ENCODE measurements at regions not wholly inside any gene's neighbourhood (a gene's known extent, or its start where the extent isn't known, plus 50 kb on each side); places are given as distances from the start of the nearest gene placed in this dataset.

GRCh38 chr7:159227433-159227832 lies 82.8 kb upstream of the VIPR2 start:
- no peak for DNase-seq (ENCODE audit: extremely low spot score)
- ChIA-PET POLR2A (no interaction called here), CTCF (no interaction called here)
- no peak for TF ChIP-seq CTCF (IDR thresholded peaks at IDR 0.05; ENCODE audit: control extremely low read depth, extremely low read depth, low read depth, missing control alignments)

GRCh38 chr7:159226011-159226702 lies 81.5 kb upstream of the VIPR2 start:
- no peak for DNase-seq (ENCODE audit: extremely low spot score)
- POLR2A ChIA-PET, result no interaction called here
- CTCF ChIA-PET, result no interaction called here
- no peak for TF ChIP-seq CTCF (IDR thresholded peaks at IDR 0.05; ENCODE audit: control extremely low read depth, extremely low read depth, low read depth, missing control alignments)

GRCh38 chr7:159218607-159219006 lies 73.9 kb upstream of the VIPR2 start:
- POLR2A ChIA-PET, result no interaction called here
- DNase-seq (ENCODE audit: extremely low spot score), result no peak
- TF ChIP-seq CTCF (IDR thresholded peaks at IDR 0.05; ENCODE audit: control extremely low read depth, extremely low read depth, low read depth, missing control alignments), result no peak
- CTCF ChIA-PET, result interaction anchor here (0.9 to 1.0 kb wide), 3 partner anchors 19 to 36 kb away, joined by 3 read pairs; no protein-coding TSS in a partner anchor

GRCh38 chr7:159218170-159218569 lies 73.5 kb upstream of the VIPR2 start:
- ChIA-PET CTCF (interaction anchor here (1.0 kb wide), 1 partner anchor 27 kb away, joined by 3 read pairs; no protein-coding TSS in a partner anchor), POLR2A (no interaction called here)
- TF ChIP-seq CTCF (IDR thresholded peaks at IDR 0.05; ENCODE audit: control extremely low read depth, extremely low read depth, low read depth, missing control alignments), result no peak
- no peak for DNase-seq (ENCODE audit: extremely low spot score)

GRCh38 chr7:159215076-159215475 lies 70.4 kb upstream of the VIPR2 start:
- CTCF ChIA-PET, result no interaction called here
- TF ChIP-seq CTCF (IDR thresholded peaks at IDR 0.05; ENCODE audit: control extremely low read depth, extremely low read depth, low read depth, missing control alignments), result no peak
- no peak for DNase-seq (ENCODE audit: extremely low spot score)
- POLR2A ChIA-PET, result no interaction called here

GRCh38 chr7:159213253-159213652 lies 68.6 kb upstream of the VIPR2 start:
- ChIA-PET POLR2A (no interaction called here), CTCF (no interaction called here)
- TF ChIP-seq CTCF (IDR thresholded peaks at IDR 0.05; ENCODE audit: control extremely low read depth, extremely low read depth, low read depth, missing control alignments), result no peak
- DNase-seq (ENCODE audit: extremely low spot score), result no peak
